H9 (cell line): ENCODE measurements at regions not wholly inside any gene's neighbourhood (a gene's known extent, or its start where the extent isn't known, plus 50 kb on each side); places are given as distances from the start of the nearest gene placed in this dataset.

Source experiments
- DNase-seq: peaks from one replicate; pipeline ENCODE4 v3.0.0-alpha.2; 2017
- H2AFZ ChIP-seq: one replicate; pipeline ENCODE4 v1.6.1; 2013; ENCODE audit warnings: mild to moderate bottlenecking, low read length, control low read depth, moderate library complexity
- H2AK5ac ChIP-seq: 2 replicates; pipeline ENCODE4 v1.6.1; 2013; ENCODE audit warnings: low read length, control low read depth, mixed read lengths; ENCODE audit not compliant: insufficient read length
- H2BK120ac ChIP-seq: one replicate; pipeline ENCODE4 v1.6.1; 2013; ENCODE audit warnings: low read depth, mild to moderate bottlenecking, low read length, control low read depth, inconsistent platforms; ENCODE audit not compliant: poor library complexity, severe bottlenecking
- H2BK12ac ChIP-seq: 2 replicates; pipeline ENCODE4 v1.6.1; 2013; ENCODE audit warnings: low read length, control low read depth, mixed read lengths, low read depth; ENCODE audit not compliant: insufficient read length
- H2BK15ac ChIP-seq: 2 replicates; pipeline ENCODE4 v1.6.1; 2013; ENCODE audit warnings: low read depth, low read length, control low read depth
- H2BK20ac ChIP-seq: one replicate; pipeline ENCODE4 v1.6.1; 2013; ENCODE audit warnings: low read depth, mild to moderate bottlenecking, low read length, control low read depth, inconsistent platforms; ENCODE audit not compliant: poor library complexity, severe bottlenecking
- H2BK5ac ChIP-seq: 2 replicates; pipeline ENCODE4 v1.6.1; 2013; ENCODE audit warnings: low read length, control low read depth, mixed read lengths; ENCODE audit not compliant: insufficient read length
- H3K14ac ChIP-seq: 2 replicates; pipeline ENCODE4 v1.6.1; 2013; ENCODE audit warnings: low read length, control low read depth; ENCODE audit not compliant: insufficient read depth
- H3K18ac ChIP-seq: 2 replicates; pipeline ENCODE4 v1.6.1; 2013; ENCODE audit warnings: low read depth, mild to moderate bottlenecking, mixed read lengths, low read length, control low read depth; ENCODE audit not compliant: insufficient read length
- H3K23ac ChIP-seq: 2 replicates; pipeline ENCODE4 v1.6.1; 2013; ENCODE audit warnings: low read length, control low read depth, mixed read lengths, low read depth; ENCODE audit not compliant: insufficient read length
- H3K23me2 ChIP-seq: 2 replicates; pipeline ENCODE4 v1.6.1; 2013; ENCODE audit warnings: low read depth, mild to moderate bottlenecking, mixed read lengths, low read length, control low read depth; ENCODE audit not compliant: insufficient read length, poor library complexity, severe bottlenecking
- H3K27ac ChIP-seq: 2 replicates; pipeline ENCODE4 v1.5.1; 2013; ENCODE audit warnings: low read length, control low read depth, mixed read lengths, low read depth; ENCODE audit not compliant: insufficient read length
- H3K27me3 ChIP-seq: 2 replicates; pipeline ENCODE4 v1.6.1; 2013; ENCODE audit warnings: low read length, control low read depth, inconsistent platforms; ENCODE audit not compliant: insufficient read depth
- H3K4ac ChIP-seq: 2 replicates; pipeline ENCODE4 v1.6.1; 2013; ENCODE audit warnings: low read depth, mild to moderate bottlenecking, control low read depth, inconsistent platforms, low read length, moderate library complexity
- H3K4me1 ChIP-seq: 2 replicates; pipeline ENCODE4 v1.6.1; 2013; ENCODE audit warnings: low read length, control low read depth, inconsistent platforms; ENCODE audit not compliant: insufficient read depth
- H3K4me2 ChIP-seq: 2 replicates; pipeline ENCODE4 v1.6.1; 2013; ENCODE audit warnings: low read length, control low read depth, mixed read lengths; ENCODE audit not compliant: insufficient read length, insufficient read depth
- H3K56ac ChIP-seq: 2 replicates; pipeline ENCODE4 v1.6.1; 2013; ENCODE audit warnings: low read depth, mild to moderate bottlenecking, mixed read lengths, low read length, control low read depth; ENCODE audit not compliant: insufficient read length
- H3K79me1 ChIP-seq: 2 replicates; pipeline ENCODE4 v1.6.1; 2013; ENCODE audit warnings: low read depth, mild to moderate bottlenecking, moderate library complexity, low read length, control low read depth, inconsistent platforms; ENCODE audit not compliant: insufficient read depth, poor library complexity, severe bottlenecking
- H3K79me2 ChIP-seq: 2 replicates; pipeline ENCODE4 v1.6.1; 2013; ENCODE audit warnings: low read length, control low read depth, inconsistent platforms; ENCODE audit not compliant: insufficient read depth
- H3K9ac ChIP-seq: 2 replicates; pipeline ENCODE4 v1.6.1; 2013; ENCODE audit warnings: low read length, control low read depth, mixed read lengths; ENCODE audit not compliant: insufficient read length; ENCODE audit errors: extremely low read depth
- H3K9me3 ChIP-seq: one replicate; pipeline ENCODE4 v1.6.1; 2013; ENCODE audit warnings: low read depth, low read length, inconsistent platforms; ENCODE audit not compliant: control insufficient read depth
- H3T11ph ChIP-seq: one replicate; pipeline ENCODE4 v1.6.1; 2013; ENCODE audit warnings: mild to moderate bottlenecking, low read length, control low read depth, inconsistent platforms
- H4K20me1 ChIP-seq: one replicate; pipeline ENCODE4 v1.6.1; 2013; ENCODE audit not compliant: control insufficient read depth, insufficient read length, insufficient read depth
- H4K5ac ChIP-seq: 2 replicates; pipeline ENCODE4 v1.6.1; 2013; ENCODE audit warnings: low read depth, mild to moderate bottlenecking, mixed read lengths, low read length, control low read depth; ENCODE audit not compliant: insufficient read length
- H4K8ac ChIP-seq: replicated peaks from 2 replicates; pipeline ENCODE4 v1.6.1; 2013; ENCODE audit warnings: low read length, control low read depth, mixed read lengths, low read depth; ENCODE audit not compliant: insufficient read length
- H4K91ac ChIP-seq: 2 replicates; pipeline ENCODE4 v1.6.1; 2013; ENCODE audit warnings: low read depth, mild to moderate bottlenecking, moderate library complexity, mixed read lengths, low read length, control low read depth; ENCODE audit not compliant: insufficient read length
- H3K27ac Mint-ChIP-seq, 3 experiments: 2 replicates in 2 of 3; 3 replicates in 1 of 3; pipeline ENCODE4 v1.8.0; 2020 to 2021; ENCODE audit warnings: mixed read lengths in 3 of 3, mild to moderate bottlenecking in 1 of 3, moderate library complexity in 1 of 3
- H3K27me3 Mint-ChIP-seq: 2 replicates; pipeline ENCODE4 v1.8.0; 2021; ENCODE audit warnings: low read depth, mild to moderate bottlenecking, moderate library complexity, mixed read lengths
- H3K36me3 Mint-ChIP-seq, 3 experiments: 2 replicates in 2 of 3; 3 replicates in 1 of 3; pipeline ENCODE4 v1.8.0; 2020 to 2021; ENCODE audit warnings: low read depth in 3 of 3, mixed read lengths in 3 of 3; ENCODE audit not compliant: insufficient read depth in 1 of 3
- H3K4me1 Mint-ChIP-seq, 2 experiments: 2 replicates each; pipeline ENCODE4 v1.8.0; 2020; ENCODE audit warnings: mixed read lengths in 2 of 2
- H3K4me3 Mint-ChIP-seq, 2 experiments: 2 replicates in 1 of 2; 3 replicates in 1 of 2; pipeline ENCODE4 v1.8.0; 2020 to 2021; ENCODE audit warnings: mild to moderate bottlenecking in 2 of 2, mixed read lengths in 2 of 2, moderate library complexity in 1 of 2
- H3K9me3 Mint-ChIP-seq, 2 experiments: 2 replicates in 1 of 2; 3 replicates in 1 of 2; pipeline ENCODE4 v1.8.0; 2020; ENCODE audit warnings: mild to moderate bottlenecking in 2 of 2, mixed read lengths in 2 of 2, moderate library complexity in 1 of 2
- CTCF ChIP-seq: fragments of 200-600 bp; sonication (generic); conservative IDR thresholded peaks from 3 replicates; pipeline ENCODE4 v1.8.0; 2021; ENCODE audit warnings: antibody characterized with exemption, mild to moderate bottlenecking
- WGBS: extraction: QIAGEN DNeasy Blood & Tissue Kit; methylation state at CpG from one replicate; pipeline ENCODE4 v1.1.7; 2013; ENCODE audit warnings: missing lambda C conversion rate, low lambda C conversion rate, mixed read lengths; ENCODE audit not compliant: insufficient read length; ENCODE audit errors: extremely low coverage; 5-methylcytosine and 5-hydroxymethylcytosine counted together

GRCh38 chr12:91989143-91989542, 156.5 kb downstream of the BTG1 start:
- no CpG with 5 or more reads among the region's 1 CpG for WGBS

More at GRCh38 chr12:91989143-91989542, 156.5 kb downstream of the BTG1 start:
- H3K18ac ChIP-seq: no peak overlapping the region
- H4K5ac ChIP-seq: no peak overlapping the region
- Mint-ChIP-seq H3K4me3 (no peak overlapping the region), H3K36me3 (no peaks in the 10 kb centered on the region), H3K4me1 (peaks cover 19 to 26% of the 10 kb centered on the region in 2 experiments), H3K9me3 (no peaks in the 10 kb centered on the region), H3K27ac (no peak overlapping the region), H3K27me3 (no peaks in the 10 kb centered on the region; the same call in 1 of the 2 replicates)
- H3K79me2 ChIP-seq: no peaks in the 10 kb centered on the region
- no peaks in the 10 kb centered on the region for H3K23me2 ChIP-seq
- no peak overlapping the region for H2BK12ac ChIP-seq
- no peak overlapping the region for H2BK20ac ChIP-seq
- no peak for DNase-seq
- H3K56ac ChIP-seq: no peak overlapping the region
- no peak overlapping the region for H3K14ac ChIP-seq
- H3K79me1 ChIP-seq: no peaks in the 10 kb centered on the region
- H2BK5ac ChIP-seq: no peak overlapping the region
- H3K9ac ChIP-seq: no peak overlapping the region
- H3T11ph ChIP-seq: no peak overlapping the region
- H3K27me3 ChIP-seq: no peaks in the 10 kb centered on the region
- no peak overlapping the region for H3K23ac ChIP-seq
- no peak overlapping the region for H3K27ac ChIP-seq
- H3K9me3 ChIP-seq: no peaks in the 10 kb centered on the region
- H4K8ac ChIP-seq: no peak overlapping the region
- H4K20me1 ChIP-seq: no peaks in the 10 kb centered on the region
- H2AK5ac ChIP-seq: no peak overlapping the region
- no peaks in the 10 kb centered on the region for H3K4me1 ChIP-seq
- TF ChIP-seq CTCF: no peak
- H4K91ac ChIP-seq: no peak overlapping the region
- no peak overlapping the region for H2BK15ac ChIP-seq
- no peak overlapping the region for H2AFZ ChIP-seq
- H3K4ac ChIP-seq: no peak overlapping the region
- H2BK120ac ChIP-seq: no peak overlapping the region
- H3K4me2 ChIP-seq: no peak overlapping the region
